ENCODE measurements at regions not wholly inside any gene's neighbourhood (a gene's known extent, or its start where the extent isn't known, plus 50 kb on each side); places are given as distances from the start of the nearest gene placed in this dataset.

DNA sequence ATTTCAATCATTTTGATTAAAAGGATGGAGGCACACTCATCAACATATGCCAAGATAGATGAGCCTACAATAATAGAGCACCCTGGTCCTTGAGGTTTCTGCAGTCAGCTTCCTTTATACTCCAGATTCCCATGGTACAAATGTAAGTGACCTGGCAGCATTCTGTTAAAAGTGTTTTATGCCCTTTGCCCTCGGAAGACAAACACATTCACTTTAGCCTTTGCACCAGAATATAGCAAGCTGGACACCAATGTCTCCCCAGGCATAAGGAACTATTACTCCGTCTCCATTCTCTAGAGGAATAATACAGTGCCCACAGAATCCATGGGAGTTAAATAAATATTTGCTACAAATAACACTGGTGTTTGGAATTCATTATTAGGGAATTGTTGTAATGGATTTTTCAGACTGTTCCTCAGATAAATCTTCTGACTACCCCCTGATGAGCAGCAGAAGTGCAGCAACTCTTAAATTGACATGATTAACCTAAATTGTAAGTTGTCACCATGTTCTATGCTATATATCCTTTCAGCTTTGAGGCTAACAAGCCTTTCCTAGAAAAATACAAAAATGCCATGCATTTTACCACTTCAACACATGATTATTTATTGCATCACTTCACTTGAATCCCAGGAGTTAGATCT lies 340.2 kb downstream of the TBC1D32 start:
- no peaks in the 10 kb centered on the region for H3K9me3 ChIP-seq (ENCODE audit: control insufficient read depth, low read depth, low read length)
- no peaks in the 10 kb centered on the region for H4K20me1 ChIP-seq (ENCODE audit: control insufficient read depth, extremely low read depth, insufficient read depth, low read length)
- H3K27me3 ChIP-seq (ENCODE audit: control insufficient read depth, extremely low read depth, insufficient read depth, low read length): no peaks in the 10 kb centered on the region
- dilution Hi-C loops (cut with MboI; ENCODE audit: extremely low pct_ligation_motif_present, low sequenced_read_pairs): no loop called here
- no peak overlapping the region for H3K27ac ChIP-seq (ENCODE audit: control insufficient read depth, insufficient read depth, low read length)
- H3K36me3 ChIP-seq (ENCODE audit: control insufficient read depth in 2 of 2, extremely low read depth in 1 of 2, insufficient read depth in 2 of 2, low read length in 2 of 2): no peaks in the 10 kb centered on the region
- FAIRE-seq (no peak), DNase-seq (ENCODE audit: low read depth, low spot score) (no peak)
- no peak overlapping the region for H3K4me3 ChIP-seq (ENCODE audit: control insufficient read depth in 2 of 3, extremely low read depth in 1 of 3, insufficient read depth in 2 of 3, low read depth in 1 of 3, low read length in 3 of 3)
- H3K4me2 ChIP-seq (ENCODE audit: control insufficient read depth, extremely low read depth, insufficient read depth, low read depth, low read length): no peak overlapping the region
- H3K79me2 ChIP-seq (ENCODE audit: control insufficient read depth, insufficient read depth, low read length): no peaks in the 10 kb centered on the region
- no peak overlapping the region for H3K9ac ChIP-seq (ENCODE audit: control insufficient read depth, extremely low read depth, insufficient read depth, low read length)
- H3K9me1 ChIP-seq (ENCODE audit: control insufficient read depth, extremely low read depth, insufficient read depth, low read length): no peaks in the 10 kb centered on the region
- TF ChIP-seq CTCF (optimal IDR thresholded peaks at IDR 0.05 in 1 of 3, IDR thresholded peaks at IDR 0.05 in 1 of 3, conservative IDR thresholded peaks at IDR 0.05 in 1 of 3; ENCODE audit: extremely low read depth in 1 of 3, insufficient read depth in 2 of 3, low read length in 3 of 3): no peak
- no peak for TF ChIP-seq EZH2 (IDR thresholded peaks at IDR 0.05; ENCODE audit: low read length)
- H2AFZ ChIP-seq (ENCODE audit: control insufficient read depth, low read length): no peak overlapping the region
- H3K4me1 ChIP-seq (ENCODE audit: control insufficient read depth, extremely low read depth, insufficient read depth, low read length): no peaks in the 10 kb centered on the region

- H4K20me1 ChIP-seq (ENCODE audit: control insufficient read depth, extremely low read depth, insufficient read depth, low read length): no peaks in the 10 kb centered on the region
- H3K9me1 ChIP-seq (ENCODE audit: control insufficient read depth, extremely low read depth, insufficient read depth, low read length): no peaks in the 10 kb centered on the region
- no peaks in the 10 kb centered on the region for H3K27me3 ChIP-seq (ENCODE audit: control insufficient read depth, extremely low read depth, insufficient read depth, low read length)
- H3K4me1 ChIP-seq (ENCODE audit: control insufficient read depth, extremely low read depth, insufficient read depth, low read length): no peaks in the 10 kb centered on the region
- TF ChIP-seq EZH2 (IDR thresholded peaks at IDR 0.05; ENCODE audit: low read length) (no peak), CTCF (optimal IDR thresholded peaks at IDR 0.05 in 1 of 3, IDR thresholded peaks at IDR 0.05 in 1 of 3, conservative IDR thresholded peaks at IDR 0.05 in 1 of 3; ENCODE audit: extremely low read depth in 1 of 3, insufficient read depth in 2 of 3, low read length in 3 of 3) (no peak)
- no peaks in the 10 kb centered on the region for H3K9me3 ChIP-seq (ENCODE audit: control insufficient read depth, low read depth, low read length)
- dilution Hi-C loops (cut with MboI; ENCODE audit: extremely low pct_ligation_motif_present, low sequenced_read_pairs): no loop called here
- DNase-seq (ENCODE audit: low read depth, low spot score) (no peak), FAIRE-seq (no peak)
- no peak overlapping the region for H2AFZ ChIP-seq (ENCODE audit: control insufficient read depth, low read length)
- no peak overlapping the region for H3K27ac ChIP-seq (ENCODE audit: control insufficient read depth, insufficient read depth, low read length)
- H3K4me2 ChIP-seq (ENCODE audit: control insufficient read depth, extremely low read depth, insufficient read depth, low read depth, low read length): no peak overlapping the region
- no peak overlapping the region for H3K4me3 ChIP-seq (ENCODE audit: control insufficient read depth in 2 of 3, extremely low read depth in 1 of 3, insufficient read depth in 2 of 3, low read depth in 1 of 3, low read length in 3 of 3)
- no peak overlapping the region for H3K9ac ChIP-seq (ENCODE audit: control insufficient read depth, extremely low read depth, insufficient read depth, low read length)
- no peaks in the 10 kb centered on the region for H3K79me2 ChIP-seq (ENCODE audit: control insufficient read depth, insufficient read depth, low read length)
- no peaks in the 10 kb centered on the region for H3K36me3 ChIP-seq (ENCODE audit: control insufficient read depth in 2 of 2, extremely low read depth in 1 of 2, insufficient read depth in 2 of 2, low read length in 2 of 2)
Measured at GRCh38 chr6:120992257-120992656, 342.0 kb downstream of the TBC1D32 start.

Measured in keratinocyte (primary cell).